ENCODE measurements at regions not wholly inside any gene's neighbourhood (a gene's known extent, or its start where the extent isn't known, plus 50 kb on each side); places are given as distances from the start of the nearest gene placed in this dataset.

DNA sequence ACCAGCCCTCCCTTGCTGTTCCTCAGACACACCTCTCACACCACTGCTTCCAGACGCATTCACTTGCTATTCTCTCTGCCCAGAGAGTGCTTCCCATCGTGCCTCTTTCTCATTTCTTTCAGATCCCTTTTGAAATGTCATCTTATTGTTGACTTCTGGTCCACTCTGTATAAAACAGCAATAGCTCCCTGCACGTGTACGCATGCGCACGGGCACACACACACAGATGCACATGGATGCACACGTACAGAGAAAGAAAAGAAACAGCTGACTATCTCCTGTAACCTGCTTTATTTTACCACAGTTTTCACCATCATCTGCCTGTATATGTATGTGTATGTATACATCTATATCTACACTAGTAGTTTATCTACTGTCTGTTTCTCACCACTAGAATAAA lies 285.9 kb upstream of the NR5A2 start:
- TF ChIP-seq POLR2A (IDR thresholded peaks at IDR 0.05), result no peak
- TF ChIP-seq, protein P1, sequence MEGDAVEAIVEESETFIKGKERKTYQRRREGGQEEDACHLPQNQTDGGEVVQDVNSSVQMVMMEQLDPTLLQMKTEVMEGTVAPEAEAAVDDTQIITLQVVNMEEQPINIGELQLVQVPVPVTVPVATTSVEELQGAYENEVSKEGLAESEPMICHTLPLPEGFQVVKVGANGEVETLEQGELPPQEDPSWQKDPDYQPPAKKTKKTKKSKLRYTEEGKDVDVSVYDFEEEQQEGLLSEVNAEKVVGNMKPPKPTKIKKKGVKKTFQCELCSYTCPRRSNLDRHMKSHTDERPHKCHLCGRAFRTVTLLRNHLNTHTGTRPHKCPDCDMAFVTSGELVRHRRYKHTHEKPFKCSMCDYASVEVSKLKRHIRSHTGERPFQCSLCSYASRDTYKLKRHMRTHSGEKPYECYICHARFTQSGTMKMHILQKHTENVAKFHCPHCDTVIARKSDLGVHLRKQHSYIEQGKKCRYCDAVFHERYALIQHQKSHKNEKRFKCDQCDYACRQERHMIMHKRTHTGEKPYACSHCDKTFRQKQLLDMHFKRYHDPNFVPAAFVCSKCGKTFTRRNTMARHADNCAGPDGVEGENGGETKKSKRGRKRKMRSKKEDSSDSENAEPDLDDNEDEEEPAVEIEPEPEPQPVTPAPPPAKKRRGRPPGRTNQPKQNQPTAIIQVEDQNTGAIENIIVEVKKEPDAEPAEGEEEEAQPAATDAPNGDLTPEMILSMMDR (IDR thresholded peaks at IDR 0.05), result no peak

All from suprapubic skin (tissue), 3 donors.